ENCODE measurements at regions not wholly inside any gene's neighbourhood (a gene's known extent, or its start where the extent isn't known, plus 50 kb on each side); places are given as distances from the start of the nearest gene placed in this dataset.

DNA sequence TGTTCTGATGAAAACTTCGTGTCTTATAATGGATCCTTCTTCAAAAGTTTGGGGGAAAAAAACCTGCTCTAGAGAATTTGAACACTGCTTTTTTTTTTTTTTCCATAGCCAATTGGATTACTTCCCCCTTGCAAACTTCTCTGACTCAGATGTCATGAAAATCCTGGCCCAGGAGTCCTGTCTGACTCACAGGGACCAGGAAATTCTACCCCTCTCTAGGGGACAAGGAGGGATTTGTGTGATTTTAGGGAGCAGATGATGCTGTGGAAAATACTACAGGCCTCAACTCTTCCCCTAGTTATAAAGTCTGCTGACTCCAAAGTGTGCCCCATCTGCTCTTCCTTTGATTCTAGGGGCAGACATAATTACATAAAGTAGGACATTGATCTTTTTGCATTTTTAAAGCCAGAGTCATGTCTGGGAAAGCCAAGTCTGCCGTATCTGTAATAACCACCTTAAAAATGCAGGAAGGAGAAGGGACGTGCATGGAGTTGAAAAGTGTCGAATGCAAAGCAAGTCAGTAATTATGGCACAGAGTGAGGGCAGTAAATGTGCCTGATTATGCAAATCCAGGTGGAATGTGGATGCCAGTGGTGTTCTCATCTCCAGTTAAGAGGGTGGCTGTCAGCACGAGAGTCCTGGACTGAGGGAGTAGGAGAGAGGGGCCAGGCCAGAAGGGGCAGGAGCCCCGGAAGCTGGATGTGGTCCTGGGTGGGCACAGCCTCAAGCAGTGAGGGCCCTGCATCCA is 144.3 kb upstream of the SULF2 start:
- TF ChIP-seq, protein P1, sequence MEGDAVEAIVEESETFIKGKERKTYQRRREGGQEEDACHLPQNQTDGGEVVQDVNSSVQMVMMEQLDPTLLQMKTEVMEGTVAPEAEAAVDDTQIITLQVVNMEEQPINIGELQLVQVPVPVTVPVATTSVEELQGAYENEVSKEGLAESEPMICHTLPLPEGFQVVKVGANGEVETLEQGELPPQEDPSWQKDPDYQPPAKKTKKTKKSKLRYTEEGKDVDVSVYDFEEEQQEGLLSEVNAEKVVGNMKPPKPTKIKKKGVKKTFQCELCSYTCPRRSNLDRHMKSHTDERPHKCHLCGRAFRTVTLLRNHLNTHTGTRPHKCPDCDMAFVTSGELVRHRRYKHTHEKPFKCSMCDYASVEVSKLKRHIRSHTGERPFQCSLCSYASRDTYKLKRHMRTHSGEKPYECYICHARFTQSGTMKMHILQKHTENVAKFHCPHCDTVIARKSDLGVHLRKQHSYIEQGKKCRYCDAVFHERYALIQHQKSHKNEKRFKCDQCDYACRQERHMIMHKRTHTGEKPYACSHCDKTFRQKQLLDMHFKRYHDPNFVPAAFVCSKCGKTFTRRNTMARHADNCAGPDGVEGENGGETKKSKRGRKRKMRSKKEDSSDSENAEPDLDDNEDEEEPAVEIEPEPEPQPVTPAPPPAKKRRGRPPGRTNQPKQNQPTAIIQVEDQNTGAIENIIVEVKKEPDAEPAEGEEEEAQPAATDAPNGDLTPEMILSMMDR (IDR thresholded peaks at IDR 0.05): no peak
- TF ChIP-seq POLR2A (IDR thresholded peaks at IDR 0.05): no peak

Data from body of pancreas (tissue), 4 donors.